ENCODE measurements at regions not wholly inside any gene's neighbourhood (a gene's known extent, or its start where the extent isn't known, plus 50 kb on each side); places are given as distances from the start of the nearest gene placed in this dataset.

DNA sequence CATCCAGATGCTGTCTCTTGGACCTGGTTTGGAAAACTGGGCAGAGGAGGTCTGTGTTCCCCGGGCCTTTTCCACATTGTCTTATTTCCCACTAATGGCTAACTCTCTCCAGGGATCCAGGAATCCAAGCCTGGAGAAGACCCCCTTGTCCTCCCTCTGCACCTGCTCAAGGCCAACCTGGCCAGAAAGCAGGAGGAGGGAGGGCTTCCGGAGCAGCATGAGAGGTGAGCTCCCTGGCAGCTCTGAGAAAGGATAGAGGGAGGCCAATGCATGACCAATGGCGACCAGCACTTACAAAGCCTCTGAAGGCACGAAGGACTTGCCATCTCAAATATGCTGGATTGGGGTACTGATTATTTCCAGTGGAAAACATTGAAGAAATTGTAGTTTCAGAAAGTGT, 445.0 kb upstream of the B3GAT1 start:
- TF ChIP-seq CTCF (IDR thresholded peaks at IDR 0.05) (no peak), POLR2A (IDR thresholded peaks at IDR 0.05) (no peak)

Measured in uterus (tissue), 2 donors.